ENCODE measurements at regions not wholly inside any gene's neighbourhood (a gene's known extent, or its start where the extent isn't known, plus 50 kb on each side); places are given as distances from the start of the nearest gene placed in this dataset.
A peak's percentile ranks its signal among the peaks of the same experiment; 100 is the strongest.

- Histone ChIP-seq H3K27me3 (ENCODE audit: insufficient read depth, low read depth, severe bottlenecking) (no peaks in the 10 kb centered on the region), H3K36me3 (no peaks in the 10 kb centered on the region), H3K4me3 (ENCODE audit: low read depth, low read length) (no peak overlapping the region), H3K27ac (no peak overlapping the region), H3K9me3 (ENCODE audit: severe bottlenecking) (peaks cover 3% of the 10 kb centered on the region)
- DNase-seq, result no peak
- no peak for TF ChIP-seq CTCF (IDR thresholded peaks at IDR 0.05; ENCODE audit: low read depth, low read length)
Observed at GRCh38 chr2:2614452-2614851, 283.4 kb upstream of the MYT1L start.

- DNase-seq, result peak; percentile 97
- H3K36me3 ChIP-seq, result no peaks in the 10 kb centered on the region
- TF ChIP-seq CTCF (IDR thresholded peaks at IDR 0.05; ENCODE audit: low read depth, low read length), result 0 out of 2 replicates have a peak, but pooled peaks have one; percentile 11
- H3K9me3 ChIP-seq (ENCODE audit: severe bottlenecking), result peaks cover 3% of the 10 kb centered on the region
- peak overlapping the region; percentile 48 for H3K27ac ChIP-seq
- peak overlapping the region; percentile 52 for H3K4me3 ChIP-seq (ENCODE audit: low read depth, low read length)
- no peaks in the 10 kb centered on the region for H3K27me3 ChIP-seq (ENCODE audit: insufficient read depth, low read depth, severe bottlenecking)
Observed at GRCh38 chr2:2613279-2614199, 282.5 kb upstream of the MYT1L start.

- TF ChIP-seq CTCF (IDR thresholded peaks at IDR 0.05; ENCODE audit: low read depth, low read length), result no peak
- no peak overlapping the region for H3K4me3 ChIP-seq (ENCODE audit: low read depth, low read length)
- H3K27ac ChIP-seq, result no peak overlapping the region
- H3K36me3 ChIP-seq, result no peaks in the 10 kb centered on the region
- no peak for DNase-seq
- no peaks in the 10 kb centered on the region for H3K27me3 ChIP-seq (ENCODE audit: insufficient read depth, low read depth, severe bottlenecking)
- peaks cover 3% of the 10 kb centered on the region for H3K9me3 ChIP-seq (ENCODE audit: severe bottlenecking)
Observed at GRCh38 chr2:2610751-2611150, 279.7 kb upstream of the MYT1L start.

- Histone ChIP-seq H3K27ac (no peak overlapping the region), H3K36me3 (no peaks in the 10 kb centered on the region), H3K9me3 (ENCODE audit: severe bottlenecking) (peaks cover 4% of the 10 kb centered on the region), H3K4me3 (ENCODE audit: low read depth, low read length) (no peak overlapping the region), H3K27me3 (ENCODE audit: insufficient read depth, low read depth, severe bottlenecking) (peaks cover 9% of the 10 kb centered on the region)
- TF ChIP-seq CTCF (IDR thresholded peaks at IDR 0.05; ENCODE audit: low read depth, low read length), result no peak
- no peak for DNase-seq
Observed at GRCh38 chr2:2600366-2600765, 269.3 kb upstream of the MYT1L start.

- Histone ChIP-seq H3K9me3 (ENCODE audit: severe bottlenecking) (peaks cover 4% of the 10 kb centered on the region), H3K4me3 (ENCODE audit: low read depth, low read length) (no peak overlapping the region), H3K27me3 (ENCODE audit: insufficient read depth, low read depth, severe bottlenecking) (peaks cover 9% of the 10 kb centered on the region), H3K36me3 (no peaks in the 10 kb centered on the region), H3K27ac (no peak overlapping the region)
- DNase-seq, result no peak
- TF ChIP-seq CTCF (IDR thresholded peaks at IDR 0.05; ENCODE audit: low read depth, low read length), result no peak
Observed at GRCh38 chr2:2599441-2599840, 268.4 kb upstream of the MYT1L start.

Data from WERI-Rb-1 (cell line).